Limb (tissue), 2 donors: ENCODE measurements at regions not wholly inside any gene's neighbourhood (a gene's known extent, or its start where the extent isn't known, plus 50 kb on each side); places are given as distances from the start of the nearest gene placed in this dataset.
A peak's percentile ranks its signal among the peaks of the same experiment; 100 is the strongest.
"Not testable (repeated sequence)": the region's sequence is repeated elsewhere in the genome, so short reads cannot be mapped to it uniquely, and the experiment has no call there.

ENCODE experiments used
- DNase-seq, 2 donors: peaks; one replicate each; pipeline ENCODE4 v3.0.0-alpha.2; 2016; ENCODE audit errors: extremely low spot score in 2 of 2

DNA sequence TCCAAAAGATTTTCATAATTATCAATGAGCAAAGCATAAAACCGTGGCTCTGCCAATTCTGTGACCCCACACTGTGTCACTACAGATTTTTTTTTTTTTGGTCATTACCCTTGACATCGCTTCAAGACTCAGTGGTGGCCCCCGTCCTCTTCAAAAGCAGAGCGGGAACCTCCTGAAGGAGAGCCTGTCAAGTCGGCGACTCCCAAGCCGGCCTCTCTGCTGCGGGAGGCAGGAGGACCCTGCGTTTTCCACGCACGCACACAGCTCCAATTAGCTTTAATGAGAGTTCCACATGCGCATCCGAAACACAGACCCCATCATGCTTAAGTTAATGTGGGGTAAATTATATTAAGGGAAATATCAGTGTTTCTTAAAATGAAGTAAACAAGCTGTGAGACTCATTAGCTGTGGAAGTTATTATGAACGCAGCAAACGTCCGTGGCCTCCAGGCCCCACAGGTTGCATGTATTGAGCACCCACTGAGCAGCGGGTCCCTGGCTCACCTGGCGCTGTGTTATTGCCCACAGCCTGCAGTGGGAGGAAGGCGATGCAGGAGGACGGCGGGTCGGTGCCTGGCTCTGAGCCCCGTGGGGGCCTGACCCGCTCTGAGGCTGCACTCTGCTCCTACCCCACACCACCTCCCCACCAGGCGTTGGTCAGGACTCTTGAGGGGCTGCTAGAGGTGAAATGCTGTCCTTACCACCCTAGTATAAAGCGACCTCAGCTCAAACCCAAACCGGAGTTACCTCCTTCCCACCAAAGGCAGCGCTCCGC is 181.0 kb upstream of the SALL3 start:
- DNase-seq, result no peak

DNA sequence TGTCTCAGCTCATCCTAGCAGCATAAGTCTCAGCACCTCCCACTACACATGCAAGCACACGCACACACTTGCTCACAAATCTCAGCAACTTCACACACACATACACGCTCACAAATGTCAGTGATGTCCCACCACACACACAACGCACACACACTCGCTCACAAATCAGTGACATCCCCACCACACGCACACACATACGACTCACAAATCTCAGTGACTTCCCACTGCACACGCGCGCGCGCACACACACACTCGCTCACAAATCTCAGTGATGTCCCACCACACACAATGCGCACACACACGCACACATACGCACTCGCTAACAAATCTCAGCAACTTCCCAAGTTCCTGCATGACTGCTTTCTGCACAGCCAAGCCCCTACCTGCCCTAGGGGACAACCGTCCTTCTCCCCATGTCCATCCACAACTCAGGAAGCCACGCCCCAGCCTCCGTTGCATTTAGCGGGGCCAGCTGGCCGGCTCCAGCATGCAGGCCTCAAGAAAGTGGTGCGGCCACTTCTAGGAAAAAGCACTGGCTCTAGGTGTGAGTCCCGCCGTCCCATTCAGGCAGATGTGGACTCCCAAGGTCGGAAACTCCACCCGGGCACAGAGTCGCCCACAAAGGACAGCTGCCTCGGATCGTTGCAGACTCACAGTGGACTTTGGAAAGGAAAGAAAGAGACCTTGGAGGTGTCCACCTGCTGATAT is 180.1 kb upstream of the SALL3 start:
- DNase-seq, result no peak

DNA sequence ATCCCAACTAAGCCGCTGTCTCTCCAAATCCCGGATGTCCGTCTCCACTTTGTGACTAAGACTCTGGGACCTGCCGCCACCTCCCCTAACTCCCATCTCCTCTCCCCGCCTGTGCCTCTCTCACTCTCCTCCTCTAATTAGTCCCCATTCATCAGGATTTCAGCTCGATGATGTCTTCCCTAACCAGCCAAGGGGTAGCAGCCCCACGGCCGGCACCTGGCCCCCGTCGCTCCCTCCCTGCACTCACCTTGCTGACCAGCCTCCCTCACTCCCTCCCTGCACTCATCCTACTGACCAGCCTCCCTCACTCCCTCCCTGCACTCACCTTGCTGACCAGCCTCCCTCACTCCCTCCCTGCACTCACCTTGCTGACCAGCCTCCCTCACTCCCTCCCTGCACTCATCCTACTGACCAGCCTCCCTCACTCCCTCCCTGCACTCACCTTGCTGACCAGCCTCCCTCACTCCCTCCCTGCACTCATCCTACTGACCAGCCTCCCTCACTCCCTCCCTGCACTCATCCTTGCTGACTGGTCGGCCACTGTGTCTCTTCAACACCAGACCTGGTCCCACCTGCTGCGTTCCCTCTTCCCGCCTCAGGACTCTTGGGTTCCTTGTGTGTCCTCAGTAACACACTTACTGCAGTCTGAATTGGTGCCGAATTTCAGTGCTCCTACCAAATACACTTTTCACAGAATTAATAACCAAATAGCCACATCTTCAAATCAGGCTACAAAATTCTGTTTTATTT is 179.3 kb upstream of the SALL3 start:
- DNase-seq, result not testable (repeated sequence)

DNA sequence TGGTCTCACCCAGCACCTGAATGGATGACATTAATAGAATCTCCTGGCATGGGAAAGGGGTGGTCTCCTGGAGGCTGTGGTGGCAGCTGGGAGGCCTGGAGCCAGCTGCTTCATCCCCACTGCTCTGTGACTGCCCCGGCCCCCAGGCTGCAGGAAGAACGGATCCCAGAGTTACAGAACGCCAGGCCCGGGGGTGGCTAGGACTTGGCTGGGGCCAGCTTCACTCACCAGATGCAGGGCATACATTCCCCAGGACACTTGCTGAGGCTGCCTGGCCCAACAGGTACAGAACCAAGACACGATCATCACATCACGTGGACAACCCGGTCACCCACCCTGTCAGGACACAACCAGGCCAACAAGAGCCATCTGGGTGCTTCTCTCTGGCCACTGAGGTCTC is 178.6 kb upstream of the SALL3 start:
- no peak for DNase-seq

DNA sequence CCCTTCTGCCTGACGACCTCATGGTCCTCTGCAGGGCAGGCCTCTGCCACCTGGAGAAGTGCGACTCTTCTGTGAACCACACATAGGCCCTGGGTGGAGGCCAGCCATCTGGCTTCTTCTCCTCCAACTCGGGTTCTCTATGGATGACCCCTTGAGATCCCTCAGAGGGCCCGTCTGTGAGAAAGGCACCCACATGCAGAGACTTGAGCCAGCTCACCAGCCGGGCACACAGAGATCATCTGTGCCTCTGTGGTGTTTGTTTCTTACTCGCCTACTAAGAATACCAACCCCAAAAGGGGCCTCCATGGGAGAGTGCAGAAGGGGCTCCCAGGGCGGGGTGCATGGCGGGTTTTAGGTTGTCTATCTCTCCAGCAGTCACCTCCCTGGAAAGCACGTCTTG is 176.5 kb upstream of the SALL3 start:
- no peak for DNase-seq

DNA sequence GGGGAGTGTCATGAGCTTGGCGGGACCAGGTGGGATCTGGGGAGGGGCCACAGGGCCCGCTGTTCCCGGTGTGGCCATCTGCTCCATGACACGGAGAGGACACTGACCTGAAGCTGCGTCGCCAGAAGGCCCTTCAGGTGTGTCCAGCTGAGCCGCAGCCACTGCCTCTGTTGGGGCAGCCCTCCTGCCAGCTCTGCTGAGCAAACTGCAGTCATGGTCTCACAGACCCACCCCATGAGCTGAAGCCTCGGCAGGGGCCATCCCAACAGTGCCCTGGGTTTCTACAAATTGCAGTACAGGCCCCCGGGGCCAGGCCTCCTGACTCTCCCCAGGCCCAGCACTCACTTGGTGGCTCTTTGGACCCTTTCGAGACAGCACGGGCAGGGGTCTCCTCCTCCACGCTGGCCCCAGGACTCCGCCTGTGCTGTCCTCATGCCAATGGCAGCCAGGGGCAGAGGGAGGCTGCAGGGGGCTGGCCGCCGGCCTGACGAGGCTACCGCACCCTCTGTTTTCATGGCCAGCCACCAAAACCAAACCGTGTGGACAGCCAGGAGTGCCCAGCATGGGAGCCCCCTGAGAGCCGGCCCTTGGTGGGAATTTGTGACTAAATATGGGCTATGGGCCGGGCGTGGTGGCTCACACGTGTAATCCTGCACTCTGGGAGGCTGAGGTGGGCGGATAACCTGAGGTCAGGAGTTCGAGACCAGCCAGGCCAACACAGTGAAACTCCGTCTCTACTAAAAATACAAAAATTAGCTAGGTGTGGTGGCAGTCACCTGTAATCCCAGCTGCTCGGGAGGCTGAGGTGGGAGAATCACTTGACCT is 175.2 kb upstream of the SALL3 start:
- DNase-seq, result no peak

DNA sequence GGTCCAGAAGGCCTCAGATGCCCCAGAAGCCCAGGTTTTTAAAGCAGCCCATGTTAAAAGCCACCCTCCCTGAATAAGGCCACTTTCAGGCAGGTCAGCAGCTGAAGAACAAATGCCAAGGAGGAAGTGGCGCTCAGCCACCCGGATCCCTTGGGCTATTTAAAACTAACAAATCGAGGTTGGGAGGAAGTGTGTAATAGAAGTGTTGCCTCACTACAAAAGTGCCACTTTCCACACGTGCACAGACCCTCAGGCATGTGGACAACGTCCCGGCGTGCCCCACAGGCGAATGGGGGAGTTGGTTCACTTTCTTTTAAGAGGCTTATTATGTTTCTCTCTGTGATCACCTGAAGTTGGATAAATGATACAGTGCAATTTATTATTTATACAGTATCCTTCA is 173.8 kb upstream of the SALL3 start:
- DNase-seq, result no peak

DNA sequence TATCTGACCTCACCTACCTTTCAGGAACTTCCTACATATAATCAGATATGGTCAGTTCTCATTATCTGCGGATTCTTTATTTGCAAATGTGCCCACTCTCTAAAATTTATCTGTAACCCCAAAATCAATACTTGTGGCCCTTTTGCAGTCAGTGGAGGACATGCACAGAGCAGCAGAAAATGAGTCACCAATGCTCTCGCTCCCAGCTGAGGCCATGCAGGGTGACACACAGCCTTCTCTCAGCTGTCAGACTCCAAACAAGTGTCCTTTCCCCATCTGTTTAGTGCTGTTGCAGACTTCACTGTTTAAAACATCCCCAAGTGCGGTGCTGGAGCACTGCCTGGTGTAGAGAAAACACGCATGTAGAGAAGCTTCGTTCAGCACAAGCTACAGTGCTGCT is 171.9 kb upstream of the SALL3 start:
- no peak for DNase-seq

DNA sequence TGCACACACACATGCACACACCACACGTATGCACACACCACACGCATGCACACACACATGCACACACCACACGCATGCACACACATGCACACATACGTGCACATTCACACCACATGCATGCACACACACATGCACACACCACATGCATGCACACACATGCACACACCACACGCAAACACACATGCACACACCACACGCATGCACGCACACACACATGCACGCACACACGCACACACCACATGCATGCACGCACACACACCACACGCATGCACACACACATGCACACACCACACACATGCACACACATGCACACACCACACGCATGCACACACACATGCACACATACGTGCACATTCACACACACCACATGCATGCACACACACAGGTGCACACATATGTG is 169.8 kb upstream of the SALL3 start:
- no peak for DNase-seq

DNA sequence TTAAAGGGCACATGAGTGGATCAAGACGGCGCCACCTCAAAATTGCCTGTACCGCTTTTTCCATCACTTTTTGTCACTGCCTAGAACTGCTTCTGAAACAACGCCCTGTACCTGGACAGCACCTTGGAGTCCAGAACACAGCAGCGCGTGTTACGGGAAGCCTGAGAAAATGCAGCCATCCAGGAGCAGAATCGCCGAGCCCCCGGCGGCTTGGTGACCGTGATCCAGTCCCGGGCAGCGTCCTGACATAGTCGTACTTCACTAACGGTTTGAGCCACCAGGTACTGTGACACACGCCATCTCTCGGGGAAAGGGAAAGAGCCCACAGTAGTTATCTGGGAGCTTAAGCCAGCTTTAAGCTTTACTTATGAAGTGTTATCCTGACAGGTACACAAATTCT is 168.9 kb upstream of the SALL3 start:
- no peak for DNase-seq

DNA sequence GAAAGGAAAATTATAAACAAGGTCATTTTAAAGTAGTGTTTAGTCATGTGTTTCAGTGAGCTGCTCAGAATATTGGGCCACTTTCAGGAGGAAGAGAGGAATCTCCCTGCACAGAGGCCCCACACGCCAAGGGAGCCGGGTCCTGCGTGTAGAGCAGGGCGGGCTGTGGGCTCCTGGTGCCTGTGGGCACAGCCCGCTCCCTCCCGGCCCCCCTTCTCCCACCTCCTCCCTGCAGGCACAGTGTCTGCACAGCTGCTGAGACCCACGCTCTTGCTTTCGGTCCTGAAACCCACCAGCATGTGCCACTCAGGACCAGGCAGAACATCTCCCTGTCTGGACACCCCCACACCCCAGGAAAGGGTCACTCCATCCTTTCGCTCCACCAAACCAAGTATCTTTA is 167.6 kb upstream of the SALL3 start:
- no peak for DNase-seq

DNA sequence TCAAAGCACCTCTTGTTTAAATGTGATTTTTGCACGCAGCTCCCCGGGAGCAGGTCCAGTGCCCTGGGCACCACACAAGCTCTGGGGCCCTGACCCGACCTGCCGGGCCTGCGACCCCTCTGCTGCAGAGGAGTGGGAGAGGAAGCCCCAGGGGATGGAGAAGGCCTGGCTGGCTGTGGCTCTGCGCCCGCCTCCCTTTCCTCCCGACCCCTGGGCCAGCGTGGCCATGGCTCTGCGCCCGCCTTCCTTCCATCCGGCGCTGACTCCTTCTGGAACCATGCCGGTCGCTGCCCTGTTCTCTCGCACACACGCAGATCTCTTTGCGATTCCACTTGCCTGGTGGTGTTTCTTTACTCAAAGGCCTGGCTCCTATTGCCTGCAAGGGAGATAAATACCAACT is 166.5 kb upstream of the SALL3 start:
- no peak for DNase-seq

DNA sequence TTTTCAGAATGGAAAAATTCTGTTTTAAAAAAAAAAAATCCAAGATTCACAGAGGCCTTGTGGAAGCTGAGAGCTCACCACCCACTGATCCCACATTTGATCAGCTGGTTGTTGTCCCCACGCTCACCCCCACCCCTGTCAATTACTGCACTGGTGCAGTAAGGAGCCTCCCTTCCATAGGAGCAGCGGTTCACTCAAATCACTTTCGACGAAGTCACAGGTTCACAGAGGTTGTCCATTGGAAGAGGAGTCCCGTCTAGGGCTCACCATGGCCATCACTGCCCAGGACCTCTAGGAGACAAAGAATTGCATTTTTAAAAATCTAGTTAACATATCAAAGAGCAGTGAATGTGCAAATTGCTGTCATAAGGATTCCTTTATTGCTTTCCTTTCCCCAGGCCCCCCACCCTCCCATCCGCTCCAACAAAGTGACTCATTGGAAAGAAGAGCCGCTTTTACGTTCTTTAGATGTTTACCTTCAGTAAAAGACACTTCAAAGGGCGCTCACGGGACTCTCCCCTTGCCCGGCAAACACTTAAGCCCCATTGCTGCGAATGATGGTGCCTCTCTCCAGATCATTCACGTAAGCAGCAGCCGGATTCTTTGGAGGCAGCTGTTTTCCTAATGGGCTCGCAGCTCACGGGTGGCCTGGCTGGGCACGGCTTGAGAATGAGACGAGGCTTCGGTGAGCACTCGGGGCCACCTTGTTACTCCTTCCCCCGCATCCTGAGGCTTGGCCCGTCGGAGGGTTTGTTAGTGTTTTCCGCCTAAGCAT is 165.5 kb upstream of the SALL3 start:
- DNase-seq, result no peak

DNA sequence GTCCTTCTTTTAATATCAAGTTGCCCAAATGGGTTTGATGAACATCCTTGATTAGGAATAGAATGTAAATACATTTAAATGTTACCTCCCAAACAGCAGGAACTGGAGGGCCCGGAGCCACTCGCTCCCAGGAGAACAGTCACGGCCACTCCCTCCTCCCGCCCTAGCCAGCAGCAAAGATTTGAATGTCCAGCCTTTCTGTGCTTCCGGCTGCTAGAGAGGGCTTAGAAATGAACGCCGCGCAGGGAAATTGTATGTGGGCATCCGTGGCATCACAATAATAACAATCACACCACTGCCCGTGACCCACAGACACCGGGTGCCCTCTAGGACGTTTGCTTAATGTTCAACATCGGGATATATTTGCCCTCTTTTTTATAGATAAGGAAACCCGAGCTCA is 164.9 kb upstream of the SALL3 start:
- DNase-seq, result no peak

DNA sequence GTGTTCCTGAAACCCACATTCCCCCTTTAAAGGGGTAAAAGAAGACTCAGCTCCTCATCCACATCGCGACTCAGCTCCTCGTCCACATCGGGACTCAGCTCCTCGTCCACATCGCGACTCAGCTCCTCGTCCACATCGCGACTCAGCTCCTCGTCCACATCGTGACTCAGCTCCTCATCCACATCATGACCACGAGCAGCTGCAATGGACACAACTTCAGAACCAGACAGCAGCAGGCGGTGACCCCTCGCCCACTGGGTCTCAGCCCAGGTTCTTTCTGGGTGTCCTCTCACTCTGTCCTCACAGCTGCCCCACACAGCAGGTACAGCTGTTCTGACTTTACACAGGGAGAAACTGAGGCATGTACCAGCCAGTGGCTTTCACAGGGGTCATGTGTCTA is 163.5 kb upstream of the SALL3 start:
- DNase-seq, result no peak

DNA sequence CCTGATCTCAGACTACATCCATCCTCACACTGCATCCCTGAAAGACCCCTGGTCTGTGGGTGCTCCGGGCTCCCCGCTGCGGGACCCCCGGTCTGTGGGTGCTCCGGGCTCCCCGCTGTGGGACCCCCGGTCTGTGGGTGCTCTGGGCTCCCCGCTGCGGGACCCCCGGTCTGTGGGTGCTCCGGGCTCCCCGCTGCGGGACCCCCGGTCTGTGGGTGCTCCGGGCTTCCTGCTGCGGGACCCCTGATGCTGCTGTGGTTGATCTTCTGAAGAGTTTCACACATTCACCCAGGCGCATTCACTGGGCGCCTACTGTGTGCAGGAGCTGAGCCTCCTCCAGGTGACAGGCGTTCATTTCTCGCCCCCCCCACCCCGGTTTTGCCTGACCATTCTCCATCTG is 162.7 kb upstream of the SALL3 start:
- DNase-seq, result no peak

DNA sequence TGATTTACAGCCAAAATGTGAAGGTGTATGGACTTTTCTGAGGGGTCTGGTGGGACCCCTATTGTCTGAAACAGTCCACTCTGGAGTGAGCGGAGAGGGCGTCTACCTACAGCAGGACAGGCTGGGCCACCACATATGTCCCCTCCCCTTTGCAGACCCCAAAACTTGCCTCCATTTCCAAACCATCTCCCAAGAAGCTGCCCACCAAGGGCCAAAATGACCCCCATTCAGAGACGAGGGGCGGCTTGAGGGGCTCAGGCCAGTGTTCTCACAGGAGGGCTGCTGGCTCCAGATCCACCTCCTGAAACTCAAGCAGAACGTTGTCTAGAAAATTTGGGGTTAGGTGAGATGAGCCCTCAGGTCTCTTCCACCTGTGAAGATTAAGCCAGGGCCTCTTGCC is 161.1 kb upstream of the SALL3 start:
- DNase-seq, result peak in 1 of 2 donors; percentile 4

DNA sequence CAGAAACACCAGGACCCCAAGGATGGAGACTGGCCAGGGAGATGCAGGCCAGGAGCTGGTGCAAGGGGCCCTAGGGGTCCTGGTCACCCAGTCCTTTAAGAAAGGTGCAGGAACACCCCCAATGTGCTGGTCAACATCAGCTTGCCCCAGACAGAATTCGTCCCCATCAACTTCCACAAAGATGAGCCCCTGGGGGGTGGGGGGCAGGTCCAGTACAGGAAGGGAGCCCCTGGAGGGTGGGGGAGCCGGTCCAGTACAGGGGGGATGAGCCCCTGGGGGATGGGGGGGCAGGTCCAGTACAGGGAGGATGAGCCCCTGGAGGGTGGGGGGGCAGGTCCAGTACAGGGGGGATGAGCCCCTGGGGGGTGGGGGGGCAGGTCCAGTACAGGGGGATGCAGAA is 160.7 kb upstream of the SALL3 start:
- peak in 1 of 2 donors; percentile 24 for DNase-seq

DNA sequence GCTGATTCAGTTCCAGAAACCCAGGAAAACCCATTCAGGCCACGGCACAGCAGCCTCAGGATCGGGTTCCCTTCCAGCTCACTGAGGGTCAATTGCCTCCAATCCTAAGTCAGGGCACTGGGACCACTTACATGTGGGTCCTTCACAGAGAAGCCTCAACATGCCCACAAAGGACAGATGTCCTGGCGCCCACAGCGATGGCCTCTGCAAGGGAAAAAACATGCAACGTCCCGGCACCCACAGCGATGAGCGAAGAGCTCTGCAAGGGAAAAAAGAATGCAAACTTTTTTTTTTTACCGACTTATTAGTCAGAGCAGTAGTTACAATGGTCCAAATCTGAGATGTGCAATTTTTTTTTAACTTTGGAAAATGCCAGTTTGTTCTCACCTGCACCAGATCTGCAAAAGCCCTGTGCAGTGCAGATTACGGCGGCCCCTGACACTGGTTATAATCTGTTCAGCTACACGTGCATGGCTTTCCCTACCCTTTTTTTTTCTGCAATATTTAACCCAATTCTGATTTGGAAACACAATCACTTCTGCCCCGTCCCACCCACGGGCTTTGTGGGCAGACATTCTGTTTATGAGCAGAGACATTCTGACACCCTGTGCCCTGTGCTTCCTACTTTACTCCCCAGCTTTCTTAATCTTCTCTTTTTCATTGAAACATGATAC is 159.3 kb upstream of the SALL3 start:
- peak in 1 of 2 donors; percentile 19 for DNase-seq

DNA sequence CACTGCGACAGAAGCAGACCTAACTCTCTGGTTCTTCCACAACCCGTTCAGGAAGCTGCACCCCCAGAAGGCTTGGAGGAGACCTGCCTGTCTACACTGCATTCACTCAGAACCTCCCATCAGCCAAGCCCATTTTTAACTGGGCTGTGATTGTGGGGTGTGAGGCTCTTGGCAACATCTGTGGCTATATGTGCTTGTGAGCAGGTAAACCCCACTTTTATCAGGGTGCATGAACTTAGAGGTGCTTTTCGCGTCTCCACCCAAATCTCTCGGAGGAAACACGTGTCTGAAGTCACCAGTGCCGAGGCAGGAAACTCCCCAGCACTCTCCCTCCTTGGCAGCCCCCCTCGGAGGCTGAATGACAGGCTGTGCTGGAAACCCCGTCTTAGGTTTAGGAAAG is 158.2 kb upstream of the SALL3 start:
- no peak for DNase-seq
